Liver (tissue), 8 donors: ENCODE measurements at regions not wholly inside any gene's neighbourhood (a gene's known extent, or its start where the extent isn't known, plus 50 kb on each side); places are given as distances from the start of the nearest gene placed in this dataset.

Experiments used
- DNase-seq: peaks from one replicate; pipeline ENCODE4 v3.0.0-alpha.2; 2017; ENCODE audit warnings: low spot score
- H3K27ac ChIP-seq, 2 donors: one replicate each; pipeline ENCODE4 v1.7.0; 2013; ENCODE audit warnings: inconsistent platforms in 2 of 2, low read length in 2 of 2, control low read depth in 1 of 2, low read depth in 1 of 2, mild to moderate bottlenecking in 1 of 2
- H3K27me3 ChIP-seq, 4 donors: one replicate each; pipeline versions ENCODE4 v1.6.1 to v1.7.0; 2013; ENCODE audit warnings: low read length in 3 of 4, inconsistent platforms in 1 of 4, mild to moderate bottlenecking in 1 of 4, moderate library complexity in 1 of 4; ENCODE audit not compliant: control insufficient read depth in 4 of 4, insufficient read depth in 4 of 4
- H3K36me3 ChIP-seq, 4 donors: one replicate each; pipeline versions ENCODE4 v1.6.1 to v1.7.0; 2013; ENCODE audit warnings: low read length in 3 of 4, mild to moderate bottlenecking in 3 of 4, low read depth in 1 of 4, moderate library complexity in 1 of 4; ENCODE audit not compliant: control insufficient read depth in 4 of 4, insufficient read depth in 3 of 4
- H3K4me1 ChIP-seq, 4 donors: one replicate each; pipeline versions ENCODE4 v1.6.1 to v1.7.0; 2013; ENCODE audit warnings: low read length in 3 of 4, mild to moderate bottlenecking in 3 of 4, moderate library complexity in 1 of 4; ENCODE audit not compliant: control insufficient read depth in 4 of 4, insufficient read depth in 4 of 4
- H3K4me3 ChIP-seq, 3 donors: one replicate each; pipeline versions ENCODE4 v1.6.1 to v1.7.0; 2013; ENCODE audit warnings: low read length in 3 of 3, control low read depth in 1 of 3, low read depth in 1 of 3, mild to moderate bottlenecking in 1 of 3
- H3K9ac ChIP-seq, 2 donors: one replicate each; pipeline ENCODE4 v1.7.0; 2013; ENCODE audit warnings: low read length in 2 of 2, mild to moderate bottlenecking in 2 of 2, moderate library complexity in 2 of 2, control low read depth in 1 of 2, low read depth in 1 of 2
- H3K9me3 ChIP-seq, 4 donors: one replicate each; pipeline versions ENCODE4 v1.6.1 to v1.7.0; 2013; ENCODE audit warnings: low read length in 3 of 4; ENCODE audit not compliant: control insufficient read depth in 4 of 4
- CTCF ChIP-seq: fragments of 150-350 bp; IDR thresholded peaks from 2 replicates; pipeline ENCODE4 v1.5.1; 2017; ENCODE audit warnings: improper control_type of control experiment, low read depth, low read length; ENCODE audit not compliant: missing input control
- EGR1 ChIP-seq, 2 donors: IDR thresholded peaks; 2 replicates each; pipeline ENCODE4 v1.6.1; 2016 to 2018; ENCODE audit warnings: antibody characterized with exemption in 2 of 2, low read depth in 2 of 2
- FOXA1 ChIP-seq: IDR thresholded peaks from 2 replicates; pipeline ENCODE4 v1.6.1; 2016; ENCODE audit warnings: antibody characterized with exemption
- FOXA2 ChIP-seq: IDR thresholded peaks from 2 replicates; pipeline ENCODE4 v1.6.1; 2016; ENCODE audit warnings: antibody characterized with exemption
- GABPA ChIP-seq, 2 donors: IDR thresholded peaks in 1 of 2; conservative IDR thresholded peaks in 1 of 2; 2 replicates each; pipeline ENCODE4 v1.6.1; 2016; ENCODE audit warnings: antibody characterized with exemption in 2 of 2, mild to moderate bottlenecking in 1 of 2, moderate library complexity in 1 of 2
- HNF4G ChIP-seq: IDR thresholded peaks from 2 replicates; pipeline ENCODE4 v1.6.1; 2016; ENCODE audit warnings: antibody characterized with exemption
- NR2F2 ChIP-seq: IDR thresholded peaks from 2 replicates; pipeline ENCODE4 v1.6.1; 2016; ENCODE audit warnings: antibody characterized with exemption
- RAD21 ChIP-seq, 2 donors: IDR thresholded peaks; 2 replicates each; pipeline ENCODE4 v1.6.1; 2016; ENCODE audit warnings: antibody characterized with exemption in 2 of 2, mild to moderate bottlenecking in 2 of 2
- REST ChIP-seq: IDR thresholded peaks from 2 replicates; pipeline ENCODE4 v1.6.1; 2016; ENCODE audit warnings: antibody characterized with exemption, mild to moderate bottlenecking
- SP1 ChIP-seq: IDR thresholded peaks from 2 replicates; pipeline ENCODE4 v1.6.1; 2018; ENCODE audit warnings: antibody characterized with exemption, mild to moderate bottlenecking
- TAF1 ChIP-seq: conservative IDR thresholded peaks from 2 replicates; pipeline ENCODE4 v1.6.1; 2016; ENCODE audit warnings: antibody characterized with exemption, mild to moderate bottlenecking
- YY1 ChIP-seq: IDR thresholded peaks from 2 replicates; pipeline ENCODE4 v1.6.1; 2016; ENCODE audit warnings: antibody characterized with exemption, mild to moderate bottlenecking
- WGBS: extraction: QIAGEN DNeasy Blood & Tissue Kit; methylation state at CpG from one replicate; pipeline ENCODE4 v1.1.7; 2013; 5-methylcytosine and 5-hydroxymethylcytosine counted together
- TF ChIP-seq, protein P1 (sequence below): IDR thresholded peaks from 2 replicates; pipeline ENCODE4 v1.6.1; 2016; ENCODE audit warnings: antibody characterized with exemption
- TF ChIP-seq, protein P2 (sequence below): IDR thresholded peaks from 2 replicates; pipeline ENCODE4 v1.6.1; 2016; ENCODE audit warnings: antibody characterized with exemption
- donor health status: healthy.
- donor health status: healthy.
- donor health status: healthy.
- donor health status: healthy.
- donor health status: healthy.

DNA sequence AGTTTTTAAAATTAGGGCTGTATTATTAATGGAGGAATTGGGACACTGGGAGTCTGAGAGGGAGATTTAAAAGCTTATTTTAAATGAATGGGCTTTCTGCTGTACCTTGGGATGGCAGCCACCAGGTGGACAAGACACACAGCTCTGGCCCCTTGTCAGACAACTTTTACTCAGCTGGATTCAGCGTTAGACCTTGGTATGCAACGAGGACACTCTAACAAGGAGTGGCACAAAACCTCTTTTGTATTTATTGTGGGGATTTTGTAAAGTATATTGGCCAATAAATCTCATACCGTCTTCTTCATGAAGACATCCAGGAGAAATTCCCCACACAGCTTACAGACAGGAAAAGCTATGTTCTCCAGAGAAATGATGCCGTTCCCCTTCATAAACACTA is 105.7 kb downstream of the LCA5 start:
- no peaks in the 10 kb centered on the region for H3K9me3 ChIP-seq
- H3K27me3 ChIP-seq, result no peaks in the 10 kb centered on the region
- no peak overlapping the region for H3K9ac ChIP-seq
- H3K4me3 ChIP-seq, result no peak overlapping the region
- WGBS, result 62% methylated on average over 4 of the region's 4 CpGs
- H3K4me1 ChIP-seq, result no peaks in the 10 kb centered on the region
- no peak for DNase-seq
- no peak for TF ChIP-seq REST
- TF ChIP-seq YY1, result no peak
- peak in 1 of 2 donors; percentile 15 for TF ChIP-seq RAD21 (IDR thresholded peaks at IDR 0.05)
- H3K36me3 ChIP-seq, result no peaks in the 10 kb centered on the region
- H3K27ac ChIP-seq, result no peak overlapping the region

GRCh38 chr6:79430913-79431536 is 106.2 kb downstream of the LCA5 start:
- no peak for TF ChIP-seq NR2F2
- TF ChIP-seq SP1, result no peak
- no peak for TF ChIP-seq RAD21 (IDR thresholded peaks at IDR 0.05)
- TF ChIP-seq CTCF, result no peak
- no peak for TF ChIP-seq HNF4G
- no peak for TF ChIP-seq YY1
- TF ChIP-seq FOXA2, result no peak
- no peak for TF ChIP-seq EGR1 (IDR thresholded peaks at IDR 0.05; ENCODE audit: low read depth in 2 of 2)
- no peak for TF ChIP-seq TAF1
- TF ChIP-seq, protein P1, sequence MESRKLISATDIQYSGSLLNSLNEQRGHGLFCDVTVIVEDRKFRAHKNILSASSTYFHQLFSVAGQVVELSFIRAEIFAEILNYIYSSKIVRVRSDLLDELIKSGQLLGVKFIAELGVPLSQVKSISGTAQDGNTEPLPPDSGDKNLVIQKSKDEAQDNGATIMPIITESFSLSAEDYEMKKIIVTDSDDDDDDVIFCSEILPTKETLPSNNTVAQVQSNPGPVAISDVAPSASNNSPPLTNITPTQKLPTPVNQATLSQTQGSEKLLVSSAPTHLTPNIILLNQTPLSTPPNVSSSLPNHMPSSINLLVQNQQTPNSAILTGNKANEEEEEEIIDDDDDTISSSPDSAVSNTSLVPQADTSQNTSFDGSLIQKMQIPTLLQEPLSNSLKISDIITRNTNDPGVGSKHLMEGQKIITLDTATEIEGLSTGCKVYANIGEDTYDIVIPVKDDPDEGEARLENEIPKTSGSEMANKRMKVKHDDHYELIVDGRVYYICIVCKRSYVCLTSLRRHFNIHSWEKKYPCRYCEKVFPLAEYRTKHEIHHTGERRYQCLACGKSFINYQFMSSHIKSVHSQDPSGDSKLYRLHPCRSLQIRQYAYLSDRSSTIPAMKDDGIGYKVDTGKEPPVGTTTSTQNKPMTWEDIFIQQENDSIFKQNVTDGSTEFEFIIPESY, result no peak
- TF ChIP-seq, protein P2, sequence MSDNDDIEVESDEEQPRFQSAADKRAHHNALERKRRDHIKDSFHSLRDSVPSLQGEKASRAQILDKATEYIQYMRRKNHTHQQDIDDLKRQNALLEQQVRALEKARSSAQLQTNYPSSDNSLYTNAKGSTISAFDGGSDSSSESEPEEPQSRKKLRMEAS, result no peak
- TF ChIP-seq FOXA1, result no peak
- no peak for TF ChIP-seq REST
- no peak for TF ChIP-seq GABPA (IDR thresholded peaks at IDR 0.05 in 1 of 2, conservative IDR thresholded peaks at IDR 0.05 in 1 of 2)
- no peaks in the 10 kb centered on the region for H3K4me1 ChIP-seq
- H3K27ac ChIP-seq, result no peak overlapping the region
- H3K9ac ChIP-seq, result no peak overlapping the region
- H3K9me3 ChIP-seq, result no peaks in the 10 kb centered on the region
- H3K27me3 ChIP-seq, result no peaks in the 10 kb centered on the region
- no peak for DNase-seq
- no peaks in the 10 kb centered on the region for H3K36me3 ChIP-seq
- WGBS, result 93% methylated on average over 13 of the region's 13 CpGs
- H3K4me3 ChIP-seq, result no peak overlapping the region
